GM18951 (cell line): ENCODE measurements at regions not wholly inside any gene's neighbourhood (a gene's known extent, or its start where the extent isn't known, plus 50 kb on each side); places are given as distances from the start of the nearest gene placed in this dataset.

ENCODE experiments used
- POLR2A ChIP-seq: IDR thresholded peaks from 4 replicates; pipeline ENCODE4 v1.6.1; 2011; ENCODE audit warnings: mild to moderate bottlenecking; ENCODE audit not compliant: insufficient read length, insufficient read depth; ENCODE audit errors: extremely low read depth
- in situ Hi-C: fragments of 300-500 bp; cut with MboI; formaldehyde crosslinking; loops from one replicate; pipeline ENCODE4 v1.12.0; 2022; ENCODE audit warnings: low sequenced_read_pairs, mixed read lengths, inconsistent platforms; ENCODE audit not compliant: unreplicated experiment

DNA sequence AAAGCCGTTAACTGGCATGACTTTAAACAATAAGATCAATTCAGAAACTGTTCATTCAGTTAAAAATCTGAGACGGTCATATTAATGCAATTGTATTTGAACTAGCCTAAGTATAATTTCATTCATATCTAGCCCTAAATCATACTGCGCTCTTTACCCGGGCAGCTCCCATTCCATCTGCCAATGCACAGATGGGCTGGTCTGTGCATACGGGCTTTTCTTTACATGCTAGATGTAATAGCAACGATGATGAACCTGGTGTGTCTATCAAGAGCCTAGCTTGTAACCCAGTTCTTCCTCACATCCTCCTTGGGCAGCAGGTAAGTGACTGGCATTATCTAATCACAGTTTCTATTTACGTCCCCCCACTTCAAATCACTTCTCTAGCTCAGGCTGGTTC lies 631.5 kb upstream of the KLHL29 start:
- in situ Hi-C loops: no loop called here
- no peak for TF ChIP-seq POLR2A

DNA sequence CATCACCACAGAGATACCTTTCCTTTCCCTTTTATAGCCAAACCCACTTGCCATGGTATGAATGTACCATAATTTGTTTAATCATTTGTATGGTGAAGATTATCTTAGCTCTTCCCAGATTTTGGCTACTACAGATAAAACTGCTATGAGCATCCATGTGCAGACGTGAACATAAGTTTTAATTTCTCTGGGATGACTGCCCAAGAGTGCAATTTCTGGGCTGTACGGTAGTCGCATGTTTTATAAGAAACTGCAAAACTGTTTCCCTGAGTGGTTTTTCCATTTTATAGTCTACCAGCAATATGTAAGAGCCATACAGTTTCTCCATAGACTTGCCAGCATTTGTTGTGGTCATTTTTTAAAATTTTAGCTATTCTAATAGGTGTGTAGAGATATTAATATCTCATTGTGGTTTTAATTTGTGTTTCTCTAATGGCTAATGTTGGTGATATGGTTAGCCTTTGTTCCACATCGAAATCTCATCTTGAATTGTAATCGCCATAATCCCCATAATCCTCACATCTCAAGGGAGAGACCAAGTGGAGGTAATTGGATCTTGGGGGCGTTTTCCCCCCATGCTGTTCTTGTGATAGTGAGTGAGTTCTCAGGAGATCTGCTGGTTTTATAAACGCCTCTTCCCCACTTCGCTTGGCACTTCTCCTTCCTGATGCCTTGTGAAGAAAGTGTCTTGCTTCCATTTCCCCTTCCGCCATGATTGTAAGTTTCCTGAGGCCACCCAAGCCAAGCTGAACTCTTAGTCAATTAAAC lies 628.5 kb upstream of the KLHL29 start:
- no peak for TF ChIP-seq POLR2A
- in situ Hi-C loops: no loop called here

DNA sequence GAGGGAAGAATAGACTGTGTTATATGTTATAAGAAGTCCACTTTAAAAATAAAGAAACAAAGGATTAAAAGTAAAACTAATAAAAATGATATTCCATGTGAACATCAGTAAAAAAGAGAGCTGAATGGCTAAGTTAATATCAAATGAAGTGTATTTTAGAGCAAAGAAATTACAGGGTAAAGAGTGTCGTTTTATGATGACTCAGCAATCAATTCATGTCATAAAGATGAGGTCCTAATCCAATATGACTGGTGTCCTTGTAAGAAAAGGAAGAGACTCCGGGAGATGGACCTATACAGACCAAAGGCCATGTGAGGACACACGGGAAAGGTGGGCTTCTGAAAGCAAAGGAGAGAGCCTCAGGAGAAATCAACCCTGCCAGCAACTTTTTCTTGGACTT lies 615.5 kb upstream of the KLHL29 start:
- in situ Hi-C loops: no loop called here
- TF ChIP-seq POLR2A: no peak

DNA sequence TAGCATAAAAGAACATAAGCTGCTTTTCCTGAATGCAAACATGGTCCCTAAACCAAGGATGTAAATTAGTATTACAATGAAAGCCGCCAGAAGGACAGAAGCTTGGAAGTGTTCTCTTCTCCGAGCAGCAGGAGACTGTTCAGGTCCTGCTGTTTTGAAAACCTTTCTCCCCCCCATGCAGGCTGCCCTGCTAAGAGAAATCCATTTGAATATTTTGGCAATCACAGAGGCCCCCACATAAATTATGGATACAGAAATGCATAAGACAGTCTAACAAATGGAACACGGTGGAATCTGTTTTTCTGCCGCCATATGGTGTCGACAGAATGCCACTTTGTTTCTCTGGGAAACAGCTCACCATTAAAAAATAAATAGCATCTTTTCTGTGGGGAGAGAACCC lies 600.4 kb upstream of the KLHL29 start:
- in situ Hi-C loops: no loop called here
- TF ChIP-seq POLR2A: no peak

DNA sequence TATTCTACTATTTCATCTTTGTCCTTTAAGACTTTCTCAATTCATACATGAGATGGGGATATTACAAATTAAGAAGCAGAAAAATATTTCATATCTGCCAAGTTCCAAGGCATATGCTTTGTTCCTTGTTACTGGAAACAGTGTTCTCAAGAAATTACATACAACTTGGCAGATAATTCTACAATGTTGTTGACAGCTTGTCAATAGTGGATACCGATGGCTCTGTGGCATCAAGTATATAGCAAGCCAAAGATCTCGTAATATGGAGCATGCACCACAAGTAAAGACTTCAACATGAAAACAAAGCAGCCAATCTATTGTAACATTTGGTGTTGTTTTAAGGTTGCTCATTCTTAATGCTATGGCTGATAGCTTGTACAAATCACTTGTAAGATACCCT lies 598.2 kb upstream of the KLHL29 start:
- no peak for TF ChIP-seq POLR2A

DNA sequence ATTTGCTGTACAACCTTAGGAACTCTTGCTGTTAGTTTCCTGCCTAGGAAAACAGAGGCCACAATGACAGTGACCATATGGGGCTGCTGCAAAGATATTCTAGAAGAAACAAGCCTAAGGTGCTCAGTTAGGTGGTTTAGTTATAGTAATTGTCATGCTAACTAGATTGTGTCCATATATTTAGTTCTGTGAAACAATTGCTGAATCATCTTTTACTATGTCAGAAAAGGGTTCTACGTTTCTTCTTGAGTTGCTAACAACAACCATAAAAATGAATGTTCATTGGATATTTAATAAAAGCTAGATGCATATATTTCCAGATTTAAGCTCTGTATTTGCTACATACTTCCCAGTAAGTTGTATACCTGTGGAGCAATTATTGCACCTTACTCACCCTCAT lies 597.2 kb upstream of the KLHL29 start:
- in situ Hi-C loops: no loop called here
- no peak for TF ChIP-seq POLR2A

More for the DNA sequence above, 598.2 kb upstream of the KLHL29 start:
- in situ Hi-C loops: no loop called here

DNA sequence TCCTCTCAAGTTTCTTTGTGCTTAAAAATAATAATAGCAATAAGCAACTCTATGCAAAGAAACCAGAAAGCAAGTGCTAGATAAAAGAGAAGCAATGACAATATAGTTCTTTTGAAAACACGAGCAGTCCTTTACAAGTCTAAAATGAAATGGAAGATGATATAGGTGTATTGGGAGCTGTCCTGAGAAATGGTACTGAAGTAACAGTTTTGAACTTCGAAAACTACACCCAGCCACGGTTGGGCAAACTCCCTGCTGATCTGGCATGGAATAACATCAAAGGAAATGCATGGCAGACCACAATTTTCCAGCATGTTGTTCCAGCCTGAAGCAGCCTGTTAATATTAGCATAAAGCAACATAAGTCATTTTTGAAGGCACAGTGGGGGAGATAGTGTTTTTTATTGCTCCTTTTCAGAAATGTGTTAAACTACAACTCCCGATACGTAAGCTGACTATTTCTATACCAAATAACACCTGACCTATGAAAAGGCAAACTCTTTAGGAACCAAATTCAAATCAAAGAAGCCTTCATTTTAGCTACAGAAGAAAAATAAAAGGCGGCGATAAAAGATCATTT lies 596.1 kb upstream of the KLHL29 start:
- no peak for TF ChIP-seq POLR2A
- in situ Hi-C loops: no loop called here

DNA sequence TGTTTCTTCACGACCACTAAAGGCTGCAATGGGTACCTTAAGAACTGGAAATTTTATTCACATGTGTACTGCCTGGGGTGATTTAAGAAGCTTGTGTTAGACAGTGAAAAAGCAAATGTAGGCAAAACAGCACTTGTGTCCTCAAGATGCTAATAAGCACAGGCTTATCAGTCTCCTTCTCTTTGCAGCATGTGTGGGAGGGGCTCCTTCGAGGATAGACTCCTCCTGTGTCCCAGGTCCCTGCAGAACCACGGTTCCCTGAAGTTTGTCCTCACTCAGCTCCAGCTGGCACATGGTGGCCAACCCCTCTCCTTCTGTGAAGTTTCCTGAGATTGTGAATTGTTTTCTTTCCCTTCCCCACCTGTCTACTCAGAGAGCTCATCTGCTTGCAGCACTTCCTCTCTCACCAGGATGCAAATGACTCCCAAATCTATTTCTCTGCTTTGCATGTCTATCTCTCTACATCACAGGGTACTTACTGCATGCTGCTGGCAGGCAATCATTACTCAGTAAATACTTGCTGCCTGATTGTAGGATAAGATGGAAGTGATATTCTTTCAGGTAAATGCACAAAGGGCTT lies 589.6 kb upstream of the KLHL29 start:
- in situ Hi-C loops: no loop called here
- no peak for TF ChIP-seq POLR2A

DNA sequence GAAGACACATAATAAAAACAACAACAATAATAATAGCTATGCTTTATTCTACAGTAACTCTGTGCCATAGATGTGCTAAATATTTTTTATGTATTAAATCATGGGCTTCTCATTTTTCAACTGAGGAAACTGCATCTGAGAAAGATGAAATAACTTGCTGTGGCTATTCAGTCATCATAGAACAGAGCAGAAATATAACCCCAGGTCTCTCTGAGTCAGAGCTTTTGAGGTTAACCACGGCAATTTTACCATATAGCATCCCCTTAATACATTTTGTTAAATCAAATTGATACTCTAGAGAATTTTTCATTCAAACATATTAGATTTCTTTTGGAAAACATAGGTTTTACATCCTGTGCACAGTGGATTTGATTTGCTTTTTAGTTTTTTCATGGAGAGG lies 586.6 kb upstream of the KLHL29 start:
- in situ Hi-C loops: no loop called here
- TF ChIP-seq POLR2A: no peak

DNA sequence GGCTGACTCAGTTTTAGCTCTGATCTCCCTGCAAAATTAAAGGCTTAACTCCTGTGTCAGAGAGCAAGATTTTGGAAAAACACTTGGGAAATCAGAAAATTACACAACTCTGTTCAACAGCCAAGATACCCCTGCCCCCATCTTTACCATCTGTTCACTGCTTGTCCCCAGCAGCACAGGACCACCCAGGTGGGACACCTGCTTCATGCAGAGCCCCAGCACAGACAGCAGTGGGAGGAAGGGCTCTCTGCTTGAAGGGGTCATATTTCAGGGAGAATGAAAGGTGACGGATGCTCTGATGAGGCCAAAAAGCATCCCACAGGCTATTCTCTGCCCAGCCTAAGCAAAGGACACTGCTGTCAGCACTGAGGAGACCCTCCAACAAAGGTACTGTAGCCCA lies 584.6 kb upstream of the KLHL29 start:
- in situ Hi-C loops: no loop called here

DNA sequence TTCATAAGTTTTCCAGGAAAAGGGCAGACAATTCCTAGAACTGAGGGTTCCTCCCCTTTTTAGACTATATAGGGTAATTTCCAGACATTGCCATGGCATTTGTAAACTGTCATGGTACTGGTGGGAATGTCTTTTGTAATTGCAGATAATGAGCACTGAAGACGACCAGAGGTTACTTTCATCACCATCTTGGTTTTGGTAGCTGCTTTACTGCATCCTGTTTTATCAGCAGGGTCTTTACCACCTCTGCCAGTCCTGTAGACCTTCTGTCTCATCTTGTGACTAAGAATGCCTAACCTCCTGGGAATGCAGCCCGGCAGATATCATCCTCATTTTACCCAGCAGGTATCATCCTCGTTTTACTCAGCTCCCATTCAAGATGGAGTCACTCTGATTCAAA lies 583.9 kb upstream of the KLHL29 start:
- in situ Hi-C loops: no loop called here
- no peak for TF ChIP-seq POLR2A

More for the DNA sequence above, 584.6 kb upstream of the KLHL29 start:
- TF ChIP-seq POLR2A: no peak

DNA sequence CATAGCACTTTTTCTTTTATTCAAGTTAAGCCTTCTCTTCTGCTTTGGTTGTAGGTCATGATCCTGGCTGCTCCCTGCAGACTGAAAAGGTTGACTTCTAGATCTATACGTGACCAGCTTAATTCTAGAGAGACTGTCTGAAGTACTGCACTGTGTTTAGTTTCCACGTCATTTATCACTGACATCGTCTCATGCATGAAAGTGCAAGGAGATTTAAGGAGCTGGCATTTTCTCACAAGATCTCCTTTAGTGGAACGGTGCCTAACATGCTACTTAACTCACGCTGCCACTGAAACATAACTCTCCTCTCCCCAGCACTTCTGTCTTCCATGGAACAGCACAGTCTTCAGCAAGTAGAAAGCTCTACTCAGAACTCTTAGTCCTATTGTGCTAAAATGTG lies 583.0 kb upstream of the KLHL29 start:
- in situ Hi-C loops: no loop called here
- no peak for TF ChIP-seq POLR2A

DNA sequence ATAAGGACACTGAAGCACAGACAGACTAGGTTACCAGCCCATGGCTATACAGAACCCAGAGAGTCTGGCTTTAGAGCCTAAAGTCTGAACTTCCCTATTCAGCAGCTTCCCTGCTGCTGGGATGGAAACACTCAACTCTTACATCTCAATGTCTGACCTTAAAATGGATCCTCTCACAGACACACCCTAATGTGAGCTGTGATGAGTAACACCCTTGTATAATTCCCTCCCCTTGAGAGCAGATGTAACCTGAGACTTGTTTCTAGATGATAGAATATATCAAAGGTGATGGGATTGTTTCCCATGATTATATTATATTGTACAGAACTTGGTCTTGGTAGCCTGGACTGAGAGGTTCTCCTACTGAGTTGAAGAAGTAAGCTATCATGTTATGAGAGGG lies 577.1 kb upstream of the KLHL29 start:
- no peak for TF ChIP-seq POLR2A
- in situ Hi-C loops: no loop called here

DNA sequence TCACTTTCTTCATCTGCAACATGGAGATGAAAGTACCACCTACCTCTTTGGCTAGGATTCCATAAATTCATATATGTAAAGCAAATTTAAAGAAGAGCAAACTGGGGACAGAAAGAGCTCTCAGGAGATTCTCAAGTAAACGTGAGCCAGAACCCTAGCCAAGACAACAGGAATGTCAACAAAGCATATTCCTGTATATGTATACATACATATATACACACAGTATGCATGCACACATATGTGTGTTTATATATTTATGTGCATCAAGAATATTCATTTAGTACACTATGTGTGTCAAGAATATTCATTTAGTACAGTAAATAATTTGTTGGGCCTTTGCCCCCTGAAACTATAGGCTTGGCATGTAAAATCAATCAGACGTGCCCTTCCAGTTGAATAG lies 574.4 kb upstream of the KLHL29 start:
- in situ Hi-C loops: no loop called here
- TF ChIP-seq POLR2A: no peak

DNA sequence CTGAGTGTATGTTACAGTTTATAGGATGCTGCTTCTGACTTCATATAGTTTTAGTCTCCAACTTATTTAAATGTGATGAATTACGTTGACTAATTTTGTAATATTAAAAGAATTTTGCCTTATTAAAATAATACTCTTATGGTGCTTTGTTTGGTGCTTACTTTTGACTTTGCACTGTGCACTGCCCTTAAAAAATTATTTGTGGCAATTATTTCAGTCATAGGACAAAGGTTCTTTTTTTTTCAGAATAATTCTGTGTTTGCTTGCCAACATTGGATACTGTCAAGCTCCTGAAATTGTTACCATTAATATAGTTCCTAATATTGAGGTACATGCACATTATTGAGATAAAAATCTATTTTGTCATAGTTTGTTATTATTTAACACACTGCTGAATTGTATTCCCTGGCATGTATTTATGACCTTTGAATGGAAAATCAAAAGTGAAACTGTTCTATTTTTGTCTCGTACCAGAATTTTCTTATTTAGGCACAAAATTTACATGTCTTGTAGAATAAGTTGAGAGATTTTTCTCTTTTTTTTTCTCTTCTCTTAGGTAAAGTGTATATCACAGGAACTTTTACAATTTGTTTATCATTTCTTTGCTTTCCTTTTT lies 572.8 kb upstream of the KLHL29 start:
- TF ChIP-seq POLR2A: no peak
- in situ Hi-C loops: no loop called here
